HG03442 (cell line): ENCODE measurements at regions not wholly inside any gene's neighbourhood (a gene's known extent, or its start where the extent isn't known, plus 50 kb on each side); places are given as distances from the start of the nearest gene placed in this dataset.
"Not testable (repeated sequence)": the region's sequence is repeated elsewhere in the genome, so short reads cannot be mapped to it uniquely, and the experiment has no call there.

Source experiments
- ATAC-seq: cut with Tn5 transposase; IDR thresholded peaks from one replicate; pipeline ENCODE4 v1.9.1; 2021; ENCODE audit warnings: mild to moderate bottlenecking, moderate library complexity; ENCODE audit not compliant: unreplicated experiment

DNA sequence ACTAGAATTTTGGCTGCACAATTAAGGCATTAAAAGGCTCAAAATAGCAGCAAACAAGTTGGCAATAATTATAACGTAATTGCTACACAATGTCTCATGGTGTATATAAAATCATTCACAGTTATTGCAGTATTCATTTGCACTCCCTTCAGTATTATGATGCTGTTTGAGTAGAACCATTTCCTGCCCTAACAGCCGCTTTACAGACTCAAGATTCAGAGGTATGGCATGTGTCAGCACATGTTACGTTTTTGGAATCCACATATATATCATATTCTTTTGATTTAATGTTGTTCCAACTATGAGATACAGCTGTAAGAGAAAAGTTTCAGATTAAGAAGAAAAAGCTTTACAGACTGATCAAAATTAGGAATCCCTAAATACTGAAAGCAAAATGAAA is 56.3 kb upstream of the NCKAP5 start:
- no peak for ATAC-seq

DNA sequence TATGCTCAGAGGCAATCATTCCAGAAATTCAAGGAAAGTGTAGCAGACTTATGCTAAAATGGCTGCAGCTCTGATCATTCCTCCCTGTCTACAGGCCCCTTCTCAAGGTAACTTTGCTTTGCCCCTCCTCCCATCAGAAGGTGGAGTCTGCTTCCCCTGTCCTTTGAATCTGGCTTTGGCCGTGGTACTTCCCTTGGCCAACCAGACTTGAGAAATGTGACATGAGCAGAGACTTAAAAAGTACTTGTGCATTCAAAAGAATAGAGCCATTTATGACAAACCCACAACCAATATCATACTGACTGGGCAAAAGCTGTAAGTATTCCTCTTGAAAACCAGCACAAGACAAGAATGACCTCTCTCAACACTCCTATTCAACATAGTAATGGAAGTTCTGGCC is 59.5 kb upstream of the NCKAP5 start:
- no peak for ATAC-seq

DNA sequence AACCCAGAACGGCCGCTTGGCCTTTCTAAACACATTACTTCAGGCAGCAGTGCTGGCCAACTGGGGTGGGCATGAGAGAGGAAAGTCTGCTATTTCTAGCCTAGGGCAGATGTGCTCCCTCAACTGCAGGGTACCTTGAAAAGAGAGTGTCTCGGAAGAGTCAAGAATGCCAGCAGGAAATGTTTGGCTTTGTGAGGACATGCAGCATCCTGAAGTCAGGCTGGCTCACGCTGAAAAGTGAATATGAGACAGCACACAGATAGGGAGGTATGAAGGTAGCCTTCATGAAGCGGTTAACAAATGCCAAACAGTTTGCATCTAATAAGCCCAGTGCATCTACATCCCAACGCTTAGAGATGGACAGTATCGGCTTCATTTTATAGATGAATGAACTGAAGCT is 65.0 kb upstream of the NCKAP5 start:
- ATAC-seq, result no peak

DNA sequence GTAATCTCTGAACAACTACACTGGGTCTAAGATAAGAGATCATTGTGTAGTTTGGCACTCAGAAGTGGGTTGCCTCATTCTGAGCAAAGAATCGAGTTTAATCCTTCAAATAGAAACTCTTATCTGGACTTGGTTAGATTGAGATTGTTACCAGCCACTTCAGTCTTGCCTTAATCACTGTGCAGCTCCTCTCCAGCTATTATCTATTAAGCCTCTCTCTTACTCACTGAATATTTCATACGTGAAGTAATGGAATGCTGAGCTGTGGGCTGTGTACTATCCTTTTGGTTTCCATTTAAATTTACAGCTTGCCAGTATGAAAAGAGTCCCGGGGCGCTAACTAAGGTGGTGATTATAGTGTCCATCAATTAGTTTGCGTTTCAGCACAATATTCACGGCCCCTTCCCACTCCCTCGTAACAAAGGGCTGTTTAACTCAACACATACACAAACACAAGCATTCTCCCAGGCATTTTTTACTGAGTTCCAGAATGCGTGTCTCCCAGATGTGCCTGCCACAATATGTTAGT is 65.7 kb upstream of the NCKAP5 start:
- ATAC-seq, result no peak

DNA sequence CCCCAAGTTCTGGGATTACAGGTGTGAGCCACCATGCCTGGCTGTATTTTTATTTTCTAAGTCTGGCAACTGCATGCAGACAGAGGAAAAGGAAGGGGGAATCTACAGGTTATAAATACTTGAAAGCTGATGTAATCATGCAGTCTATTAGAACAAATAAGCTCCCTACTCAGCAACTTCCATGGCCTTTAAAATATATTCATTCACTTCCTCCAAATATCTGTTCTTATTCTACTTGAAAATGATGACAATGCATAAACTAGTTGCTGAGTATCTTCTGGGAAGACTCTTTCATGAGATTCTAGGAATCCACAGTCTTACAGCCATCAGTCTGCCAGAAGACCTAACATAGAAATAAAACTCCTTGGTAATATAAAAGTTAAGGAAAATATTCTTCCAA is 66.9 kb upstream of the NCKAP5 start:
- no peak for ATAC-seq

DNA sequence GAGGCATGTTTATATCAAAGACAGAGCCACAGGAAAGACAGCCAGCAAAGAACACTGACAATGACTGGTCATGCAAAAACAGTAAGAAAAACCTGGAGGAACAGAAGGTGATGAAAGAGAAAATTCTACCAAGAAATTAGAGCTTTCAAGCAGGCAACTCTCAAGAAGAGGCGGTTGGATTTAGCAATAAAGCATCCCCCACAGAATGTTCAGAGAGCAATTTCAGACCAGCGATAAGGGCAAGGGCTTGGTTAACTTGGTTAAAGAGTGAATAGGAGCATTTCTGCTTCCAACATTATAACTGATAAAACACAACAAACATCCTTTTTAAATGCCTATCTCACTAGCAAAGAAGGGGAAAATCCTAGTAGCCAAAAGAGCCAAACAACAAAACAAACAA is 68.0 kb upstream of the NCKAP5 start:
- no peak for ATAC-seq

DNA sequence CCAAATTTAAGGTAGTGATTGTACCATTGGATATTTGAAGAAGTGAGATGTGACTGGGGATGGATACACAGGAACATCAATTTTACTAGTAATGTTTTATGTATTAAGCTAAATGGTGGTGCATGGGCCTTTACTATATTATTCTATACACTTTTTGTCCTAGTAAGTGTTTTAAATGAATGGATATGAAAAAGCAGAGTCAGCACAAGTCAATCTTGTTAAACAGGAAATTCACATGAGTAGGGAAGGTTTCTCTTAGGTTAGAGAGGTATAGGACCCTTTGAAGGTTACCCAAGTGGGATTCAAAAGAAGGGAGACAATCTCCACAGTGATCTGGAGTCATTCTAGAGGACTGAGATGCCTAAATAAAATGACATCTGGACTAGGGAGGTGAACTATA is 71.8 kb upstream of the NCKAP5 start:
- ATAC-seq, result no peak

DNA sequence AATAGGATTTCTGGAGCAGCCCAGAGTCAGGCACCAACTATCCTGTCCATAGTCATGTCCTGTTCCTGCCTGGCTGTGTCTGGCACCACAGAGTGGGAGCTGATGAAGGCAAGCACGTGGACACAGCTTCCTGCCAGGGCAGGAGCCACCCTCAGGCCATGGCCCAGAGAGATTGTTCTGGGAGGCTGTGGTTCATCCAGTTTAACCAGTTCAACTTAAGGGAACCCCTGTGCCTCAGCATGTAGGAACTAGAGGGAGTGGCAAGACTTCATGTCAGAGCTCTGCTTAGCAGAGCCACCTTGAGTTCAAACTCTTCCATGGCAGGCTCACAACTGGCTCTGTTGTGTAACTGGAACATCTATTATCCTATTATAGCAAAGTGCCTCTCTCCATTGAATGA is 73.2 kb upstream of the NCKAP5 start:
- ATAC-seq, result no peak

DNA sequence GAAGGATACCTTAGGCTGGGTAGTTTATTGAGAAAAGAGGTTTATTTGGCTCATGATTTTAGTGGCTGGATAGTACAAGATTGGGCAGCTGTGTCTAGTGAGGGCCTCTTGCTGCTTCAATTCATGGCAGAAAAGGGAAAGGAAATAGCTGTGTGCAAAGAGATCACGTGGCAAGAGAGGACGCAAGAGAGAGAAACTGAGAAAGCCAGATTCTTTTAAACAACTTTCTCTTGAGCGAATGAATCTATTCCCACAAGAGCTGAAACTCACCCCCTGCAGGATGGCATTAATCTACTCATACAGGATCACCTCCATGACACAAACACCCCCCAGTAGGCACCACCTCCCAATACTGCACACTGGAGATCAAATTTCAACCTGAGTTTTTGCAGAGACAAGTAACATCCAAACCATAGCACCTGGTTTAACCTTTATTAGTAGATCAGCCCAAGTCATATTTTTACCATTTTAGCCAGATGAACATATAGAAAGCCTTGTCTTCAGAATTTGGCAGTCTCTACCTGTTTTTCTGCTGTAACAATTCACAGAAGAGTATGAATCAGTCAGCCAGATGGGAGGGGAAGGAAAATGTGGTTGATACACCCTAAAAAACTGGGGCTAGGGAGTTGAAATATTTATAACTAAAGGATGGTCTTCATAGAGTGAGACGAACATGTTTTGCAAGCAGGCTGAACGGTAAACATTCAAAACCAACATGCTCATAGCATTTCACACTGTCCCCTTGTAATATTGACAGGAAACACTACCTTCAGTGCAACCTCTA is 73.9 kb upstream of the NCKAP5 start:
- no peak for ATAC-seq

DNA sequence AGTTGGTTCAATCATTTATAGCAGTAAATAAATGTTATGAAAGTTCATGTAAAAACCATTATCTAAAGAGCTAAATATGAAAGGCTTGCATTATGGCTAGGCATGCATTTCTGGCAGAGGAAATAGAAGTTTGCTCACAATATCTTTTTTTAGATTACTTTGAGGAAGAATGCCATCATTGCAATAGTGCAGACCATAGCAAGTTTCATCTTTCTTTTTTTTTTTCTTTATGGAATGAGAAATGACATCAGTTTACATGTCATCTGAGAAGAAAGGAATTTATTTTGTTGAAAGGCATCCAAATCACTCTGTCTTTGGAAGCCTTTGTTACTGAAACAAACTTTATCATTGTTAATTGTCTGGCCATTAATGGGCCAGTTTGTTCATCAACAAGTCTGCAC is 74.5 kb upstream of the NCKAP5 start:
- no peak for ATAC-seq

DNA sequence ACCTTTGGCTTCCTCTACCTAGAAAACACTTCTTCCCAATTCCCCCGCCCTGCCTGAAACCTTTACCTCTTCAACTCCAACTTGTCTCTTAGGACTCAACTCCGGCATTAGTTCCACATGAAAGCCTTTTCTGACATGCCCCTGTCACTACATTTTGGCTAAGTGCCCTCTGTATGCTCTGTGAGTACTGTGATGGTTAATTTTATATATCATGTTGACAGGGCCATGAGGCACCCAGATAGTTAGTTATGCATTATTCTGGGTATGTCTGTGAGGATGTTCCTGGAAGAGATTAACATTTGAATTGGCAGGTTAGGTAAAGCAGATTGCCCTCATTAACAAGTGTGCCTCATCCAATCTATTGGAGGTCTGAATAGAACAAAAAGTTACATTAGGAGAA is 75.6 kb upstream of the NCKAP5 start:
- ATAC-seq, result no peak

DNA sequence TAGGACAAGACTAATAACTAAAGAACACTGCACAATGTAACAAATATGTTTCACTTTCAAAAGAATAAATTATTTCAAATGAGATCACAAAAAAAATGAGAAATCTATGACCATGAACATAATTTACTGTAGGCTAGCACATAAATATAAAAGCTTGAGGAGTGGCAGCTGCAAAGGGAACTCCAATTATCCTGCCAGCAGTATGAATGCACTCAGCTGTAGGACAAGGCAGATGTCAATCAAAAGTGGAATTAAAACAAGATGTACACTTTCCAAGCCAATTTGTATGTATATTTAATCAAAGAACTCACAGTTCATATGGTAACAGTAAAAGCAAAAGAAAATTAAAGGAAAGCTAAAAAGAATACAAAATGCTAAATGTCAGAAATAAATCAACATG is 76.6 kb upstream of the NCKAP5 start:
- no peak for ATAC-seq

DNA sequence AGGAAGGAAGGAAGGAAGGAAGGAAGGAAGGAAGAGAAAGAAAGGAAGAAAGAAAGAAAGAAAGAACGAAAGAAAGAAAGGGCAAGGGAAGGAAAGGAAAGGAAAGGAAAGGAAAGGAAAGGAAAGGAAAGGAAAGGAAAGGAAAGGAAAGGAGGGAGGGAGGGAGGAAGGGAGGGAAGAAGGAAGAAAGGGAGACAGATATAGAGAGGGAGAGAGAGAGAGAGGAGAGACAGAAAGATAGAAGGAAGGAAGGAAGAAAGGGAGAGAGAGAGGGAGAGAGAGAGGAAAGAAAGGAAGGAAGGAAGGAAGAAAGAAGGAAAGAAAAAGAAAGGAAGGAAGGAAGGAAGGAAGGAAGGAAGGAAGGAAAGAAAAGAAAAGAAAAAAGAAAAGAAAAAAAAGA is 79.1 kb upstream of the NCKAP5 start:
- ATAC-seq, result not testable (repeated sequence)

DNA sequence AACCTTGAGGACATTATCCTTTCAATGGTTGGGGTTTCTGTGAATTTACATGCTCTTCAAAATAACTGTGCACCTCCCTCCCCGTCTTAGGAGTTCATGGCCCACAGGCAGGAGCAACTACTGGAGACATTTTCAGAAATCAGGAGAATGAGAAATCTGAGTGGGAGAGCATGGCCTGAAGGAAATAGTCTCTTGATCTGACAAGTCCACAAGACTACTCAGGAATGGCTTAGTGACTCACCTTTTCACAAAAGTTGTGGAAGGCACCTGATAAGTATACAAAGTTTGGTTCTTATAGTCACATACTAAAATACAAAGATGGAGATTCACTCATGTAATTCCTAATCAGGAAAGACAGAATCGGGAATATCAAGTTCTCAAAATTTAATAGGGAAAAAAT is 83.6 kb upstream of the NCKAP5 start:
- no peak for ATAC-seq

DNA sequence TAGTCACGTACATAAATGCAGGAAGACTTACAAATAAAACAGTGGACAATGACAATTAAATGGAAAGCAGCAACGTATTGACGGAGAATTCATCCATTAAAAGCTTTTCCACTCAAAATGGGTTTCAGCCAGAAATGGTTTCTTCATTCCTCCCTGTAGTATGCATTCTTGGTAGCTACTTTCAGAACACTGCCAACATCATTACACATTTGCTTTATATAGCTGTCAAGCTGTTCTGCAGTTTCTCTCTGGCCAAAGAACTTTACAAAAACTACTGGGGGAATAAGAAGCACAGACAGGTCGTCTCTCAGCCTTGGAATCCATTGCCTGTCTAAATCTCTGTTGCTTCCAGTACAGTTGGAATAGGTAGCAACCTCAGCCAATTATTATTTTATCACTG is 84.1 kb upstream of the NCKAP5 start:
- no peak for ATAC-seq

DNA sequence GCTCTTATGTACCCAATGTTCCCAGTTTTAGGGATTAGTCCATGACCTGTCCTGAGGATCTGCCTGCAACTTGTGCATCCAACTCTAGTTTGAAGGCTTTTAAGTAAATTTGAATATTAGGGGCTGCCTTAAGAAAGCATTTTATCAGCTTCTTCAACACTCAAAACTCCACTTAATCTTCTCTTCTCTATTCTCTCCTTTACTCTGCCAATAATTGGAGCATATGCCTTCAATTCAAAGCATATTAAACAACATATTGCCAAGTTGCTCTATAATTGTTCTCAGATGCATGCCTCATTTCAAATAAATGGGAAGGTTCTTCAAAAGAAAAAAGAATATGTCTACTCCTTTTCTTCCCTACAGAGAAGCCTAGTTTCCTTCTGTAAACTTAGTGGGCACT is 84.8 kb upstream of the NCKAP5 start:
- no peak for ATAC-seq

DNA sequence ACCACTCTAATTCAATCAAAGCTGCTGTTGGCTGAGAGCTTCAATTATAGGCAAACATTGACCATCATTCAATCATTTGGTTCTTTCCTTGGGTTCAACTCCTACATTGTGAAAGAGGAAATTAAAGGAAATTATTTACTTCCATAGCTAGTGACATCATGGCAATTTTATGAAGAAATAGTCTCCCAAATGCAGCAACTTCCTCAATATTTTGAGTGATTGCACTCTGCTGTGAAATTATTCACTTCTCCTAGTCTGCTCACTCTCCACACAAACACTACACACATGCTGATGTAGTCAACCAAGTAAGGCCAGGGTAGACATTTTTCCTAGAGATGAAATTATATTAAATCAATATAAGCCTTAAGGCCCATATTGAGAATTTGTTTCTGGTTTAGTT is 86.7 kb upstream of the NCKAP5 start:
- no peak for ATAC-seq

DNA sequence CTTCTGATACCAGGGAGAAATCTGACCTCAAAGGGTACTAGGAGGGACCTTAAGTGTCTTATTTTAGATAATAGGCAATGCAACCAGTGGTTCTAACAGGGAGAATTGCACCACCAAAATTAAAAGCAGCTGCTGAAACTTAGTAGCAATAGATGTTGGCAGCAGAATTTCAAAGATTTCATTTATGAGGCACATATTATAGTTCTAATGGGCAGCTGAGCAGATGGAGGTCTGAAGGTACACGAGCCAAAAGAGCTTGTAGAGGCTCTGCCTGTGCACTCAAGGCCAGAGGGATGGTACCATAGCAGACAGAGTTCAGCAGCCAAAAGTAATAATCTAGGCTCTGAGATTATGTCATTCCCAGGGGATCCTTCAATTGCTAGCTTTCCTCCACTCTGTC is 87.3 kb upstream of the NCKAP5 start:
- no peak for ATAC-seq

DNA sequence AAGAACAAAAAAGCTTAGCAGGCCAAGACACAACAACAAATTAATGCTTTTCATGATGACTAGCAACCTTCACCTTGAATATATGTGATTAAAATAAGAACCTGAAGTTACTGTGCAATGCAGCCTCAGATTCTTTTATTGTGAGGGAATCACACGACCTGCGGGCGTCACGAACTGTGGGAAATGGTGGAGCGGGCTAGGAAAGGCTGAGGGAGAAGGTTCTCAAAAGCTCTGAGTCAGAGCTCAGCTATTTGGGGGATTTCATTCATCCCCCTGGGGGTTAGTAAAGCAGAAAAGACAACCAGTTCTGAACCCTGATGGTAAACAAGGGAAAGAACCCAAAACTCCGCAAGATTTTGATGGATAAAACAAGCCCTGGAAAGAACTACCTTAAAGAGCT is 89.3 kb upstream of the NCKAP5 start:
- ATAC-seq, result no peak

DNA sequence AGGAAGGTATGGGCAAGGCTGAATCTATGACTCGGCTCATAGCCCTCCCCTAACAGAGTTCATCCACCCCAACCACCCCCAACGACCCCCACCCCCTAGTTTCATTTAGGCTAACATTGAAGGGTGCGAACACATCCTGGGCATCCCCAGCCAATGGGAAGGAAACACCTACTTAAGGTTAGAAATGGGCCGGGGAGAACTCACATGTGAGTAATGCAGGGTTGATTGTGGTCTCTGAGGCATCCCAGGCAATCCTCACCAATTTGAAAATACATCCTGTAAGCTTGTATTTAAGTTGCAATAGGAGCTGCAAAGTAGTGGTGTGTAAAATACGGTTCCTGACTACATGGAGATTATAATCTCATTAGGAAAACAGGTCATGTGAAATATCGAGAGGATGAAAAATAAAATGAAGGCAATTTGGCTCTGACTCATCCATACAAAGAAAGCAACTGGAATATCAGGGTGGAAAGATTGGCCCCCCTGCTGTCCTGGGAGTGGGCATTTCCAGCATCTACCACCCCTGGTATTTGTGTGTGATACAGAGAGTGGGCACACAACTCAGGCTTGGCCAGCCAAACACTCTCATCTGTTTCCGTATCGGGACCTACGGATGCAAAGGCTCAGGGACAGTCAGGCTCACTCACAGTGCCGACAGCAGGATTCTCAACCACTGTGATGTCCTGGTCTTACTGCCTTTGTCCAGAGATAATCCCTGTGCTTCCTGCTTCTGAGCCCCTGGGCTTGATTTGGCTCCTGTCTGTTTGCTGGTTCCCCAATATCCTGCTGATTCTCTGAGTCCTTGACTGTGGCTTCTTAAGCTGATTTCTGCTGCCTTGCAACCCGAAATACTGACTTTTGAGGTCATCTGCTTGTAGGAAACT is 90.0 kb upstream of the NCKAP5 start:
- no peak for ATAC-seq

DNA sequence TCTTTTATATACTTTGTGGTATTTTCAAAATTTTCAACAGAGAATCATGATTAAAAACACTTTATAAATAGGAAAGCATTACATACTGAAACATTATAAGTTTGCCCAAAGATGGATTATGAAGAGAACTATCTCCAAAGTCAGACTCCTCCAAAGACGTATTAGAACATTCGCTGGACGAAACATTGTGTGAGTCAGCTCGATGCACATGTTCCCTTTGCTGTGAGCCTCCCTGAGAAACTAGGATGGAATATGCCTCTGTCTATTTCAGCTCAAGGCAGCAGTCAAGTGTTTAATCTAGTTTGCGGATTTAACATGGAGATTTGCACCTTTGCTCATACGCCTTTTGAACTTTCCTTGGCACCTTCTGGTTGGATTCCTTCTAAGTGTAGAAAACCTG is 92.2 kb upstream of the NCKAP5 start:
- no peak for ATAC-seq

DNA sequence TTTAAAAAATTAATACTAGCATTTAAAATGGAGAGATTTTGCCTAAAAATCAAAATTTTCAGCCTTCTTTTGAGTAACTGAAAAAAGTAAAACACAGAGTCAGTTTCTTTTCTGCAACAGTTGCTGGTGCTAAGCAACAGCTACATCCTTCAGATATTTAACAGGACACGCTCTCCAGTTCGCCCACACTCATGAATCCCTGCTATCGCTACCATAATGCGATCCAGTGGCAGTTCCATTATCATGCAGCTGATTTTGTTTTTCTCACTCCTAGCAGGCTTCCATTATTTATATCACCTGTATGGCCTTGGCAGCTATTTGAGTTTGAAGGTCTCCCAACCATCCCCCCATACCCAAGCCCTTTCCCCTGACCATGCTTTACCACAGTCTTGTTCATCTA is 93.1 kb upstream of the NCKAP5 start:
- no peak for ATAC-seq
